ENCODE measurements at regions not wholly inside any gene's neighbourhood (a gene's known extent, or its start where the extent isn't known, plus 50 kb on each side); places are given as distances from the start of the nearest gene placed in this dataset.

DNA sequence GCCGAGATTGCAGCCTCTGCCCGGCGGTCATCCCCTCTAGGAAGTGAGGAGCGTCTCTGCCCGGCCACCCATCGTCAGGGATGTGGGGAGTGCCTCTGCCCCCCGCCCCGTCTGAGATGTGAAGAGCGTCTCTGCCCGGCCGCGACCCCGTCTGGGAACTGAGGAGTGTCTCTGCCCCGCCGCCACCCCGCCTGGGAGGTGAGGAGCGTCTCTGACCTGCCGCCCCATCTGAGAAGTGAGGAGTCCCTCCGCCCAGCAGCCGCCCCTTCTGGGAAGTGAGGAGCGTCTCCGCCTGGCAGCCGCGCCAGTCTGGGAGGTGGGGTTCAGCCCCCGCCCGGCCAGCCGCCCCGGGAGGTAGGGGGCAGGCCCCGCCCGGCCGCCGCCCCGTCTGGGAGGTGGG lies 544.0 kb downstream of the CCER1 start:
- TF ChIP-seq EZH2 (IDR thresholded peaks at IDR 0.05; ENCODE audit: borderline replicate concordance, low read length) (no peak), CTCF (conservative IDR thresholded peaks at IDR 0.05 in 1 of 2, IDR thresholded peaks at IDR 0.05 in 1 of 2; ENCODE audit: extremely low read depth in 1 of 2, insufficient read depth in 1 of 2, low read depth in 1 of 2, low read length in 2 of 2) (no peak)
